22Rv1 (cell line): ENCODE measurements at regions not wholly inside any gene's neighbourhood (a gene's known extent, or its start where the extent isn't known, plus 50 kb on each side); places are given as distances from the start of the nearest gene placed in this dataset.

Experiments used
- ZFX ChIP-seq: fragments of 450-650 bp; IDR thresholded peaks from 2 replicates; pipeline ENCODE4 v1.6.1; 2017; ENCODE audit warnings: antibody characterized with exemption, borderline replicate concordance
- TF ChIP-seq, protein P1 (sequence below): fragments of 450-650 bp; IDR thresholded peaks from 2 replicates; pipeline ENCODE4 v1.5.1; 2017; ENCODE audit warnings: mild to moderate bottlenecking

DNA sequence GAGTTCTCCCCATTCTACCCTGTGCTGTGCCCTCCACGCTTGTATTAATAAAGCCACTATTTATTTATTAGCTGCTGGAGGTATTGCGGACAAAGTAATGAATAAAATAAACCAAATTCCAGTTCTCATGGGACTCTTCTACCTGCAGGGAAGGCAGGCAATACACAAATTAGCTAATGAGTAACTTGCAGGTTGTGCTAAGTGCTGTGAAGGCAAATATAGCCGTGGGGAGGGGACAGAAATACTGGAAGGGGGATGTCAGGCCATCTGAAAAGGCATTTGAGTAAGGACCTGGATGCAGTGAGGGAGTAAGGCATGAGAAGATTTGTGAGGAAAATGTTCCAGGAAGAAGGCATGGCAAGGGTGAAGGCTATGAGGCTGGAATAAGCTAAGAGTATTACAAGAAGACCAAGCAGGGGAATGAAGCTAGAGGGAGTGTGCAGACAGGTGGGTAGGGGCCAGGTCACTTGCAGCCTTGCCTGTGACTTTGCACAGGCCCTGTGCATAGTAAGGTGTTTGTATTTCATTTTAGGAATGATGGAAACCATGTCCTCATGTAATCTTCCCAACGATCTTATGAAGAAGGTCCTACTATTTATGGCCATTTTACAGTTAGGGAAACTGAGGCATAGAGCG is 167.5 kb downstream of the PTPN11 start:
- TF ChIP-seq, protein P1, sequence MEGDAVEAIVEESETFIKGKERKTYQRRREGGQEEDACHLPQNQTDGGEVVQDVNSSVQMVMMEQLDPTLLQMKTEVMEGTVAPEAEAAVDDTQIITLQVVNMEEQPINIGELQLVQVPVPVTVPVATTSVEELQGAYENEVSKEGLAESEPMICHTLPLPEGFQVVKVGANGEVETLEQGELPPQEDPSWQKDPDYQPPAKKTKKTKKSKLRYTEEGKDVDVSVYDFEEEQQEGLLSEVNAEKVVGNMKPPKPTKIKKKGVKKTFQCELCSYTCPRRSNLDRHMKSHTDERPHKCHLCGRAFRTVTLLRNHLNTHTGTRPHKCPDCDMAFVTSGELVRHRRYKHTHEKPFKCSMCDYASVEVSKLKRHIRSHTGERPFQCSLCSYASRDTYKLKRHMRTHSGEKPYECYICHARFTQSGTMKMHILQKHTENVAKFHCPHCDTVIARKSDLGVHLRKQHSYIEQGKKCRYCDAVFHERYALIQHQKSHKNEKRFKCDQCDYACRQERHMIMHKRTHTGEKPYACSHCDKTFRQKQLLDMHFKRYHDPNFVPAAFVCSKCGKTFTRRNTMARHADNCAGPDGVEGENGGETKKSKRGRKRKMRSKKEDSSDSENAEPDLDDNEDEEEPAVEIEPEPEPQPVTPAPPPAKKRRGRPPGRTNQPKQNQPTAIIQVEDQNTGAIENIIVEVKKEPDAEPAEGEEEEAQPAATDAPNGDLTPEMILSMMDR = no peak
- TF ChIP-seq ZFX = no peak
